Ectodermal cell (in vitro differentiated cells): ENCODE measurements at regions not wholly inside any gene's neighbourhood (a gene's known extent, or its start where the extent isn't known, plus 50 kb on each side); places are given as distances from the start of the nearest gene placed in this dataset.

Source experiments
- H3K27ac ChIP-seq: 2 replicates; pipeline ENCODE4 v1.7.0; 2013; ENCODE audit warnings: mild to moderate bottlenecking, low read depth, low read length; ENCODE audit not compliant: insufficient read depth, poor library complexity, severe bottlenecking
- H3K27me3 ChIP-seq: 2 replicates; pipeline ENCODE4 v1.7.0; 2013; ENCODE audit warnings: mild to moderate bottlenecking, low read length; ENCODE audit not compliant: insufficient read depth, control insufficient read depth, poor library complexity, severe bottlenecking
- H3K36me3 ChIP-seq: one replicate; pipeline ENCODE4 v1.7.0; 2013; ENCODE audit warnings: low read length; ENCODE audit not compliant: control insufficient read depth, insufficient read depth
- H3K4me1 ChIP-seq: one replicate; pipeline ENCODE4 v1.7.0; 2013; ENCODE audit warnings: low read length; ENCODE audit not compliant: control insufficient read depth, insufficient read depth
- H3K4me3 ChIP-seq: 2 replicates; pipeline ENCODE4 v1.7.0; 2013; ENCODE audit warnings: low read depth, low read length, control low read depth; ENCODE audit not compliant: insufficient read depth
- H3K9me3 ChIP-seq: 2 replicates; pipeline ENCODE4 v1.7.0; 2013; ENCODE audit warnings: mild to moderate bottlenecking, low read length, moderate library complexity; ENCODE audit not compliant: control insufficient read depth
- WGBS, 2 experiments: methylation state at CpG; one replicate each; pipeline ENCODE4 v1.1.7; 2013; ENCODE audit warnings: missing lambda C conversion rate in 2 of 2; 5-methylcytosine and 5-hydroxymethylcytosine counted together

GRCh38 chr2:15793978-15794377 lies 146.4 kb upstream of the MYCN start:
- H3K27ac ChIP-seq, result no peak overlapping the region
- no peaks in the 10 kb centered on the region for H3K36me3 ChIP-seq
- H3K9me3 ChIP-seq, result no peaks in the 10 kb centered on the region
- H3K4me3 ChIP-seq, result no peak overlapping the region
- 93 to 94% methylated on average over 9 of the region's 9 CpGs for WGBS, 2 experiments
- no peaks in the 10 kb centered on the region for H3K27me3 ChIP-seq
- no peaks in the 10 kb centered on the region for H3K4me1 ChIP-seq

- H3K4me3 ChIP-seq, result no peak overlapping the region
- no peaks in the 10 kb centered on the region for H3K4me1 ChIP-seq
- no peak overlapping the region for H3K27ac ChIP-seq
- H3K27me3 ChIP-seq, result no peaks in the 10 kb centered on the region
- no peaks in the 10 kb centered on the region for H3K36me3 ChIP-seq
- WGBS, 2 experiments, result 91 to 93% methylated on average over 5 of the region's 5 CpGs
- H3K9me3 ChIP-seq, result no peaks in the 10 kb centered on the region
Measured at GRCh38 chr2:15794608-15795134, 145.7 kb upstream of the MYCN start.

GRCh38 chr2:15795426-15795825 lies 144.9 kb upstream of the MYCN start:
- H3K9me3 ChIP-seq, result no peaks in the 10 kb centered on the region
- H3K4me1 ChIP-seq, result no peaks in the 10 kb centered on the region
- no peaks in the 10 kb centered on the region for H3K36me3 ChIP-seq
- H3K4me3 ChIP-seq, result no peak overlapping the region
- WGBS, 2 experiments, result 95% methylated on average over 10 of the region's 10 CpGs
- no peaks in the 10 kb centered on the region for H3K27me3 ChIP-seq
- H3K27ac ChIP-seq, result no peak overlapping the region

GRCh38 chr2:15796167-15796942 lies 144.0 kb upstream of the MYCN start:
- WGBS, 2 experiments, result 90 to 91% methylated on average over 9 of the region's 9 CpGs
- Histone ChIP-seq H3K4me3 (no peak overlapping the region), H3K27me3 (no peaks in the 10 kb centered on the region), H3K27ac (no peak overlapping the region), H3K36me3 (no peaks in the 10 kb centered on the region), H3K4me1 (no peaks in the 10 kb centered on the region), H3K9me3 (no peaks in the 10 kb centered on the region)

- 72 to 76% methylated on average over 11 of the region's 11 CpGs for WGBS, 2 experiments
- no peaks in the 10 kb centered on the region for H3K9me3 ChIP-seq
- H3K27ac ChIP-seq, result no peak overlapping the region
- no peak overlapping the region for H3K4me3 ChIP-seq
- no peaks in the 10 kb centered on the region for H3K36me3 ChIP-seq
- H3K4me1 ChIP-seq, result no peaks in the 10 kb centered on the region
- H3K27me3 ChIP-seq, result no peaks in the 10 kb centered on the region
Measured at GRCh38 chr2:15797231-15797938, 143.0 kb upstream of the MYCN start.

- Histone ChIP-seq H3K9me3 (no peaks in the 10 kb centered on the region), H3K4me1 (no peaks in the 10 kb centered on the region), H3K36me3 (no peaks in the 10 kb centered on the region), H3K27me3 (no peaks in the 10 kb centered on the region), H3K4me3 (no peak overlapping the region), H3K27ac (no peak overlapping the region)
- WGBS, 2 experiments, result 82 to 84% methylated on average over 5 of the region's 5 CpGs
Measured at GRCh38 chr2:15797939-15798281, 142.4 kb upstream of the MYCN start.

- H3K27ac ChIP-seq, result no peak overlapping the region
Measured at GRCh38 chr2:15798701-15799431, 141.5 kb upstream of the MYCN start.

GRCh38 chr2:15799432-15799827 lies 140.9 kb upstream of the MYCN start:
- WGBS, 2 experiments, result 92 to 96% methylated on average over 3 of the region's 3 CpGs
- H3K4me3 ChIP-seq, result no peak overlapping the region
- H3K4me1 ChIP-seq, result no peaks in the 10 kb centered on the region
- H3K27ac ChIP-seq, result no peak overlapping the region
- no peaks in the 10 kb centered on the region for H3K36me3 ChIP-seq
- no peaks in the 10 kb centered on the region for H3K9me3 ChIP-seq
- H3K27me3 ChIP-seq, result no peaks in the 10 kb centered on the region

More at GRCh38 chr2:15798701-15799431, 141.5 kb upstream of the MYCN start:
- WGBS, 2 experiments, result 93 to 95% methylated on average over 5 of the region's 5 CpGs
- Histone ChIP-seq H3K4me3 (no peak overlapping the region), H3K36me3 (no peaks in the 10 kb centered on the region), H3K27me3 (no peaks in the 10 kb centered on the region), H3K9me3 (no peaks in the 10 kb centered on the region), H3K4me1 (no peaks in the 10 kb centered on the region)

GRCh38 chr2:15800495-15801329 lies 139.6 kb upstream of the MYCN start:
- 91% methylated on average over 17 of the region's 17 CpGs for WGBS, 2 experiments
- H3K36me3 ChIP-seq, result no peaks in the 10 kb centered on the region
- H3K27me3 ChIP-seq, result no peaks in the 10 kb centered on the region
- H3K9me3 ChIP-seq, result no peaks in the 10 kb centered on the region
- H3K4me1 ChIP-seq, result no peaks in the 10 kb centered on the region
- no peak overlapping the region for H3K27ac ChIP-seq
- H3K4me3 ChIP-seq, result no peak overlapping the region
